Thoracic aorta (tissue), 2 donors: ENCODE measurements at regions not wholly inside any gene's neighbourhood (a gene's known extent, or its start where the extent isn't known, plus 50 kb on each side); places are given as distances from the start of the nearest gene placed in this dataset.

Experiments
- ATAC-seq: fragments of 150-250 bp; one replicate; pipeline ENCODE4 v1.8.0; 2017; ENCODE audit warnings: low read depth; ENCODE audit not compliant: insufficient number of reproducible peaks, low FRiP score
- DNase-seq: peaks from one replicate; pipeline ENCODE4 v3.0.0-alpha.2; 2020; ENCODE audit warnings: low spot score
- H3K27ac ChIP-seq, 2 donors: fragments of 200-600 bp; sonication (generic); 1 replicate in 1 of 2; 2 replicates in 1 of 2; pipeline ENCODE4 v1.5.1; 2016; ENCODE audit warnings: mild to moderate bottlenecking in 2 of 2, moderate library complexity in 2 of 2
- H3K27me3 ChIP-seq: fragments of 200-600 bp; sonication (generic); replicated peaks from 2 replicates; pipeline ENCODE4 v1.6.0; 2016; ENCODE audit warnings: mild to moderate bottlenecking; ENCODE audit not compliant: insufficient read depth
- H3K36me3 ChIP-seq: fragments of 200-600 bp; sonication (generic); one replicate; pipeline ENCODE4 v1.5.1; 2016
- H3K4me1 ChIP-seq, 2 donors: fragments of 200-600 bp; sonication (generic); 1 replicate in 1 of 2; 2 replicates in 1 of 2; pipeline versions ENCODE4 v1.5.1 to v1.6.0; 2016; ENCODE audit warnings: low read depth in 2 of 2, mild to moderate bottlenecking in 1 of 2; ENCODE audit not compliant: control insufficient read depth in 1 of 2
- H3K4me3 ChIP-seq: fragments of 200-600 bp; sonication (generic); 2 replicates; pipeline ENCODE4 v1.5.1; 2016; ENCODE audit warnings: mild to moderate bottlenecking
- H3K9me3 ChIP-seq: fragments of 200-600 bp; sonication (generic); 2 replicates; pipeline ENCODE4 v1.5.1; 2016
- TF ChIP-seq, protein P1 (sequence below): fragments of 200-600 bp; sonication (generic); IDR thresholded peaks from one replicate; pipeline ENCODE4 v1.5.1; 2019; ENCODE audit warnings: antibody characterized with exemption

DNA sequence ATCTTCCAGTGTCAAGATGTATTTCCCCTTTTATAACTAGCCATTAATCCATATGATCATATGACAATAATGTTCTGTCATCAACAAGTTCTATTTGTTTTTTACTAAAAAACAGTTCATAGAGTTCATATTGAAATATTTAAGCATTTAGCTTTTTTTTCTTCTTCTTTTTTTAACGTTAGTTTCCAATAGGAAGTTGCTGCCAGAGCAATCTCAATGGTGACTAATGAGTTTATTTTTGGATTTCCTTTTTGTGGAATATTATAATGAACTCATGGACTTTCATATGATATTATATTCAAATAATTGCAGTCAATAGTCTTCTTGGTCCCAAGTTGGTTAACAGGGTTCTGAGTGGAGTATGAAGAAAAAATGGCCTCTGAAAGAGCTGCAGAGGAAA is 343.3 kb downstream of the BCKDHB start:
- Histone ChIP-seq H3K4me1 (no peaks in the 10 kb centered on the region), H3K27ac (no peak overlapping the region), H3K27me3 (no peaks in the 10 kb centered on the region), H3K9me3 (peaks cover 2% of the 10 kb centered on the region), H3K36me3 (no peaks in the 10 kb centered on the region), H3K4me3 (no peak overlapping the region)
- DNase-seq = no peak
- no peak for ATAC-seq
- TF ChIP-seq, protein P1, sequence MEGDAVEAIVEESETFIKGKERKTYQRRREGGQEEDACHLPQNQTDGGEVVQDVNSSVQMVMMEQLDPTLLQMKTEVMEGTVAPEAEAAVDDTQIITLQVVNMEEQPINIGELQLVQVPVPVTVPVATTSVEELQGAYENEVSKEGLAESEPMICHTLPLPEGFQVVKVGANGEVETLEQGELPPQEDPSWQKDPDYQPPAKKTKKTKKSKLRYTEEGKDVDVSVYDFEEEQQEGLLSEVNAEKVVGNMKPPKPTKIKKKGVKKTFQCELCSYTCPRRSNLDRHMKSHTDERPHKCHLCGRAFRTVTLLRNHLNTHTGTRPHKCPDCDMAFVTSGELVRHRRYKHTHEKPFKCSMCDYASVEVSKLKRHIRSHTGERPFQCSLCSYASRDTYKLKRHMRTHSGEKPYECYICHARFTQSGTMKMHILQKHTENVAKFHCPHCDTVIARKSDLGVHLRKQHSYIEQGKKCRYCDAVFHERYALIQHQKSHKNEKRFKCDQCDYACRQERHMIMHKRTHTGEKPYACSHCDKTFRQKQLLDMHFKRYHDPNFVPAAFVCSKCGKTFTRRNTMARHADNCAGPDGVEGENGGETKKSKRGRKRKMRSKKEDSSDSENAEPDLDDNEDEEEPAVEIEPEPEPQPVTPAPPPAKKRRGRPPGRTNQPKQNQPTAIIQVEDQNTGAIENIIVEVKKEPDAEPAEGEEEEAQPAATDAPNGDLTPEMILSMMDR = no peak

DNA sequence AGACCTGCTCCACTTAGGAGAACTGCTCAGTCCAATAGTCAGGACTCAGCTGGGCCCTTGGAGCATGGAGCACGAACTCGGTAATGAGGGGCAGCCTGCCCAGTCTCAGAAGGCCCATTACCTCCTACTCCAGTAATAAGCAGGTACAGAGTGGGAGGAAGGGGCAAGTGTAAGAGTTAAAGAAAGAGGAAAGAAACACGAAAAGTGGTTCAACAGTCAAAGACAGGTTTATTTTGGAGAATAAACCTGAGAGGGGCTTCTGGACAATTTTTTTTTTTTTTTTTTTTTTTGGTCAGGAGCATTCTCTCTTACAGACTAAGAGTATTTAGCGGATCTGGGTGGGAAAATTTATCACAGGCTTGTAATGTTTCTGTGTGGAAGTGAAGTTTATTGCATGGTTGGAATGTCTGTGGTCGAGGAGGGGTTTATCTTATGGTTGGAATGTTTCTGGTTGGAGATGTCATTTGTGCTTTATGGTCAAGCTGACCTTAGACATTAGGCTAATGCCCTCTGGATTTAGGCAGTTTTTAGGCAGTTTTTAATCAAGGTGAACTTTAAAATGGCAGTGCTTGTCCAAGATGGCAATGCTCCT is 340.1 kb downstream of the BCKDHB start:
- TF ChIP-seq, protein P1 = no peak
- peaks cover 2% of the 10 kb centered on the region for H3K9me3 ChIP-seq

DNA sequence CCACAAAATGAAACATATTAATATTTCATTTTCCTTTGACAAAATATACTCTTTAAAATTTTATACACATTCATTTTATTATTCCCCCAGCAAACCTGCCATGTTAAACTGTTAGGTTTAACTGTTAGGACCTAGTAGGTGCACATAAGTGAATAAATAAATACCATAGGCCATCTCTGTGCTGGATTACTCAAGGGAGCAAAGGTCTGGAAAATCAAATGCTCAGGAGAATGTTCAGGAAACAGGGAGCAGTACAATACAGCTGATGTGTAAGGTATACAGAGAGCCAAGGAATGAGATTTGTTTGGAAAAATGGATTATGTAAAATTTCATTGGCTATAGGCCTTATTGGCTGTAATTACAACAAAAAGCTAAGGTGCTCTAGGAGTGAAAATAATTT is 339.3 kb downstream of the BCKDHB start:
- no peaks in the 10 kb centered on the region for H3K4me1 ChIP-seq
- no peak for ATAC-seq
- TF ChIP-seq, protein P1 = no peak
- no peaks in the 10 kb centered on the region for H3K36me3 ChIP-seq
- H3K27me3 ChIP-seq = no peaks in the 10 kb centered on the region
- H3K9me3 ChIP-seq = peaks cover 2% of the 10 kb centered on the region
- H3K4me3 ChIP-seq = no peak overlapping the region
- no peak for DNase-seq
- H3K27ac ChIP-seq = no peak overlapping the region

More for the DNA sequence above, 340.1 kb downstream of the BCKDHB start:
- H3K4me1 ChIP-seq = no peaks in the 10 kb centered on the region
- no peak for DNase-seq
- H3K36me3 ChIP-seq = no peaks in the 10 kb centered on the region
- H3K27me3 ChIP-seq = no peaks in the 10 kb centered on the region
- H3K4me3 ChIP-seq = no peak overlapping the region
- H3K27ac ChIP-seq = no peak overlapping the region
- no peak for ATAC-seq

DNA sequence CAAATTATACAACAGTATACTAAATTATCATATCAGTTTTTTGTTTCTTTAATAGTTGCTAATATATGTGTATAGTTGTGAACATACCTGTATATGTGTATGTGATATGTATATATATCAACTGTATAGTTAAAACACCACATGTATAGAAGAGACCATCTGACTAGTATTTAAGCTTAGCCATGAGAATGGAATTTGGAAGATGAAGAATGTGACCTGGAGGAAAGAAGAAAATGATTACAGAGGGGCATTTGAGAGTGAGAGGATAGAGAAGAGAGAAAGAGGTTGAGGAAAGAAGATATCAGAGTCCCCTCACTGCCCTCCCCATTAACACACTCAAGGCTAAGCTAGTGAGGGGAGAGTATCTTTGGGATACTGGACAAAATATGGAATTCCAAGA is 335.9 kb downstream of the BCKDHB start:
- no peaks in the 10 kb centered on the region for H3K27me3 ChIP-seq
- H3K4me1 ChIP-seq = no peaks in the 10 kb centered on the region
- H3K9me3 ChIP-seq = peaks cover 2% of the 10 kb centered on the region
- no peak overlapping the region for H3K4me3 ChIP-seq
- DNase-seq (no peak), ATAC-seq (no peak)
- TF ChIP-seq, protein P1 = no peak
- no peaks in the 10 kb centered on the region for H3K36me3 ChIP-seq
- no peak overlapping the region for H3K27ac ChIP-seq

DNA sequence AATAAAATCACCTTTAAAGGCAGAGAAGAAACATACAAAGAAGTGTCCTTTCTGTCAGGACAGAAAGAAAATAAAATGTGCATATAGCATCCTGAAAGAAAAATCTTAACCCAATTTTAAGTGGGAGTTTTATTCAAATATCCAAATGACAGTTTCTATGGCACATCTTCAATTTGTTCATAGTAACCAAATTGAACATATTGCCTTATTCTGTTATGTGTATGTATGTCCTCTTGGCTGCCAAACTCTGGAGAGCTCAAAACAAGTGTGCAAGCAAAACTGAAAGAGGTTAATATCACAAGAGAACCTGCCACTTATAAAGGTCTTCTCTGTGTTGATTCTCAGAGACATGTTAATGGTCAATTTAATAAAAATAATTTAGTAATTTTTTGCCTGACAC is 334.7 kb downstream of the BCKDHB start:
- no peaks in the 10 kb centered on the region for H3K4me1 ChIP-seq
- peaks cover 2% of the 10 kb centered on the region for H3K9me3 ChIP-seq
- DNase-seq (no peak), ATAC-seq (no peak)
- H3K36me3 ChIP-seq = no peaks in the 10 kb centered on the region
- H3K27ac ChIP-seq = no peak overlapping the region
- TF ChIP-seq, protein P1 = no peak
- H3K4me3 ChIP-seq = no peak overlapping the region
- H3K27me3 ChIP-seq = no peaks in the 10 kb centered on the region
